OCI-LY7 (cell line): ENCODE measurements at regions not wholly inside any gene's neighbourhood (a gene's known extent, or its start where the extent isn't known, plus 50 kb on each side); places are given as distances from the start of the nearest gene placed in this dataset.

Source experiments
- BruUV-seq: library from RNA; stranded (reverse); fragments of 400-500 nt; replicated peaks from 2 replicates; lab custom pipeline; 2021; lab: Mats Ljungman, UMichigan
- CTCF ChIA-PET: fragments of 300-600 bp; sonication (Branson Sonifier 250); formaldehyde crosslinking; loops from one replicate; lab custom pipeline; 2022; ENCODE audit warnings: antibody characterized with exemption; ENCODE audit not compliant: unreplicated experiment; lab: Charles Lee
- POLR2A ChIA-PET: fragments of 300-600 bp; sonication (Branson Sonifier 250); formaldehyde crosslinking; loops from one replicate; lab custom pipeline; 2022; ENCODE audit warnings: antibody characterized with exemption; lab: Charles Lee
- DNase-seq: peaks from one replicate; pipeline ENCODE4 v3.0.0-alpha.2; 2015; ENCODE audit warnings: low spot score
- H2AFZ ChIP-seq: fragments of 200-600 bp; sonication (generic), shearing (Covaris generic); 2 replicates; pipeline ENCODE4 v1.6.1; 2014; ENCODE audit warnings: mild to moderate bottlenecking, antibody characterized with exemption, low read length, moderate library complexity
- H3K27ac ChIP-seq: fragments of 200-600 bp; sonication (generic); 2 replicates; pipeline ENCODE4 v1.5.1; 2014; ENCODE audit warnings: mixed run types, low read depth, mild to moderate bottlenecking, moderate library complexity, low read length, inconsistent platforms; ENCODE audit not compliant: poor library complexity, severe bottlenecking
- H3K36me3 ChIP-seq: fragments of 200-600 bp; sonication (generic); 2 replicates; pipeline ENCODE4 v1.6.1; 2014; ENCODE audit warnings: mild to moderate bottlenecking, antibody characterized with exemption, low read length, moderate library complexity, mixed read lengths; ENCODE audit not compliant: insufficient read depth
- H3K4me1 ChIP-seq: fragments of 200-600 bp; sonication (generic); 2 replicates; pipeline ENCODE4 v1.5.1; 2014; ENCODE audit warnings: mild to moderate bottlenecking, low read length; ENCODE audit not compliant: insufficient read depth, poor library complexity, severe bottlenecking
- H3K4me2 ChIP-seq: fragments of 200-600 bp; sonication (generic); 2 replicates; pipeline ENCODE4 v1.6.1; 2014; ENCODE audit warnings: mild to moderate bottlenecking, low read length
- H3K4me3 ChIP-seq: fragments of 200-600 bp; sonication (generic); 2 replicates; pipeline ENCODE4 v1.5.1; 2014; ENCODE audit warnings: mild to moderate bottlenecking, low read depth, low read length; ENCODE audit not compliant: poor library complexity, severe bottlenecking
- H3K79me2 ChIP-seq: fragments of 200-600 bp; sonication (generic); 2 replicates; pipeline ENCODE4 v1.6.1; 2016; ENCODE audit warnings: low read depth, mild to moderate bottlenecking, low read length, moderate library complexity, mixed read lengths; ENCODE audit not compliant: insufficient read depth
- H3K9me2 ChIP-seq: fragments of 200-600 bp; sonication (generic); 2 replicates; pipeline ENCODE4 v1.6.1; 2016; ENCODE audit warnings: mild to moderate bottlenecking, low read length, mixed read lengths; ENCODE audit not compliant: insufficient read depth
- H3K9me3 ChIP-seq: fragments of 200-600 bp; sonication (generic); 2 replicates; pipeline ENCODE4 v1.6.1; 2014; ENCODE audit warnings: mild to moderate bottlenecking, mixed run types, low read length, mixed read lengths
- H4K20me1 ChIP-seq: fragments of 200-600 bp; sonication (generic); 2 replicates; pipeline ENCODE4 v1.6.1; 2014; ENCODE audit warnings: mild to moderate bottlenecking, antibody characterized with exemption, low read length, moderate library complexity, mixed read lengths; ENCODE audit not compliant: insufficient read depth
- EZH2phosphoT487 ChIP-seq: fragments of 200-600 bp; sonication (generic); IDR thresholded peaks from 2 replicates; pipeline ENCODE4 v1.6.1; 2018; ENCODE audit warnings: low read depth, borderline replicate concordance, mild to moderate bottlenecking, mixed run types, antibody characterized with exemption, low read length, moderate library complexity, mixed read lengths
- intact Hi-C: fragments of 100-400 bp; cut with micrococcal nuclease; formaldehyde crosslinking; loops from one replicate; pipeline ENCODE4 v1.10.0; 2022; ENCODE audit not compliant: unreplicated experiment
- TF ChIP-seq, protein P1 (sequence below): fragments of 200-600 bp; sonication (generic); conservative IDR thresholded peaks from 2 replicates; pipeline ENCODE4 v1.5.1; 2014; ENCODE audit warnings: mild to moderate bottlenecking, antibody characterized with exemption, low read length, moderate library complexity, mixed read lengths

DNA sequence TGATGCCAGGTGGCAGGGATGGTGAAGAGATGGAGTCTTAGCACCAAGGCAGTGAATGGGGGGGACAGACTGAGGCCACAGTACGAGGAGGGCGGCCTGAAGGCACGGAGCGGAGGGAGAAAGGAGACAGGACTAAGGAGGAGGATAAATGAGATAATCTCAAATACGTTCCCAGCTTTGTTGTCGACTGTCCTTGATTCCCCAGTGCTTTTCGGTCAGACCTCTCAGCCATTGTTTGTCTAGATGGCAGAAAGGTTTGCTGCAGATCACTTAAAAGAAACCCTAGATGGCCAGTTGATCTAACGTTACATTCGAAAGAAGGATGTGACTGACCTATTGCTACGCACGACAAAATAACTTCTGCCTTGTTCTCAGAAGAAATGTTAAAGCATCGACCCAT lies 479.0 kb downstream of the GATA3 start:
- intact Hi-C loops: no loop called here
- H3K9me3 ChIP-seq: no peaks in the 10 kb centered on the region
- no peaks in the 10 kb centered on the region for H4K20me1 ChIP-seq
- ChIA-PET CTCF (no interaction called here), POLR2A (interaction anchor here (1.0 kb wide), 1 partner anchor 15 kb away, joined by 3 read pairs; no protein-coding TSS in a partner anchor)
- H3K9me2 ChIP-seq: no peaks in the 10 kb centered on the region
- no peak for TF ChIP-seq EZH2phosphoT487
- TF ChIP-seq, protein P1, sequence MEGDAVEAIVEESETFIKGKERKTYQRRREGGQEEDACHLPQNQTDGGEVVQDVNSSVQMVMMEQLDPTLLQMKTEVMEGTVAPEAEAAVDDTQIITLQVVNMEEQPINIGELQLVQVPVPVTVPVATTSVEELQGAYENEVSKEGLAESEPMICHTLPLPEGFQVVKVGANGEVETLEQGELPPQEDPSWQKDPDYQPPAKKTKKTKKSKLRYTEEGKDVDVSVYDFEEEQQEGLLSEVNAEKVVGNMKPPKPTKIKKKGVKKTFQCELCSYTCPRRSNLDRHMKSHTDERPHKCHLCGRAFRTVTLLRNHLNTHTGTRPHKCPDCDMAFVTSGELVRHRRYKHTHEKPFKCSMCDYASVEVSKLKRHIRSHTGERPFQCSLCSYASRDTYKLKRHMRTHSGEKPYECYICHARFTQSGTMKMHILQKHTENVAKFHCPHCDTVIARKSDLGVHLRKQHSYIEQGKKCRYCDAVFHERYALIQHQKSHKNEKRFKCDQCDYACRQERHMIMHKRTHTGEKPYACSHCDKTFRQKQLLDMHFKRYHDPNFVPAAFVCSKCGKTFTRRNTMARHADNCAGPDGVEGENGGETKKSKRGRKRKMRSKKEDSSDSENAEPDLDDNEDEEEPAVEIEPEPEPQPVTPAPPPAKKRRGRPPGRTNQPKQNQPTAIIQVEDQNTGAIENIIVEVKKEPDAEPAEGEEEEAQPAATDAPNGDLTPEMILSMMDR: no peak
- H3K4me1 ChIP-seq: no peaks in the 10 kb centered on the region
- no peaks in the 10 kb centered on the region for H3K36me3 ChIP-seq
- no peak overlapping the region for H3K4me2 ChIP-seq
- H3K4me3 ChIP-seq: no peak overlapping the region
- no peak overlapping the region for H2AFZ ChIP-seq
- DNase-seq: no peak
- no peak overlapping the region for H3K27ac ChIP-seq
- BruUV-seq: no TSS peak
- no peaks in the 10 kb centered on the region for H3K79me2 ChIP-seq

DNA sequence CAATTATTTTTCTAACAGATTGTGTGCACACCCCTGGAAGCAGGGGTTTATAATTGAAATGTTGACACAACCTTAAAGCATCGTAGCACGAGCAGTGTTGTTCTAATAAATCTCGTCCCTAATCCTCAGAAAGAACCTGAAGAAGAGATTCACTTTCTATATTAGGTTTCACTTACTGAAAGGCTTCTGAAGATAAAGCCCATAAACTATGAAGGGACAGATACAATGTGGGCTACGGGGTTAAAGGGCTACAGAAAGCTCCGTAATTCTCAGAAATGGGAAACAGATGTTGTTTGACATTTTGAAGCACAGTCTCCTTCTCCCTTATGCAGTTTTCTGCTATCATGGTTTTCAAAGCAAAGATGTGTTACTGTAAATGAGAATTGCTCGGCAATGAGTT lies 479.6 kb downstream of the GATA3 start:
- H3K4me2 ChIP-seq: no peak overlapping the region
- intact Hi-C loops: no loop called here
- TF ChIP-seq, protein P1: no peak
- no peak for TF ChIP-seq EZH2phosphoT487
- no peak overlapping the region for H2AFZ ChIP-seq
- H3K36me3 ChIP-seq: no peaks in the 10 kb centered on the region
- H3K4me3 ChIP-seq: no peak overlapping the region
- POLR2A ChIA-PET: interaction anchor here (1.0 kb wide), 1 partner anchor 15 kb away, joined by 3 read pairs; no protein-coding TSS in a partner anchor
- H3K4me1 ChIP-seq: no peaks in the 10 kb centered on the region
- no TSS peak for BruUV-seq
- H3K9me3 ChIP-seq: no peaks in the 10 kb centered on the region
- H3K27ac ChIP-seq: no peak overlapping the region
- no peak for DNase-seq
- no peaks in the 10 kb centered on the region for H4K20me1 ChIP-seq
- no peaks in the 10 kb centered on the region for H3K9me2 ChIP-seq
- CTCF ChIA-PET: no interaction called here
- H3K79me2 ChIP-seq: no peaks in the 10 kb centered on the region

GRCh38 chr10:8534891-8535290 lies 480.4 kb downstream of the GATA3 start:
- DNase-seq: no peak
- Histone ChIP-seq H3K9me2 (no peaks in the 10 kb centered on the region), H3K4me1 (no peaks in the 10 kb centered on the region), H3K4me2 (no peak overlapping the region), H3K27ac (no peak overlapping the region), H2AFZ (no peak overlapping the region), H3K79me2 (no peaks in the 10 kb centered on the region), H4K20me1 (no peaks in the 10 kb centered on the region), H3K4me3 (no peak overlapping the region), H3K9me3 (no peaks in the 10 kb centered on the region), H3K36me3 (no peaks in the 10 kb centered on the region)
- ChIA-PET POLR2A (no interaction called here), CTCF (no interaction called here)
- no peak for TF ChIP-seq EZH2phosphoT487
- TF ChIP-seq, protein P1: no peak
- no TSS peak for BruUV-seq
- intact Hi-C loops: no loop called here
